ENCODE measurements at regions not wholly inside any gene's neighbourhood (a gene's known extent, or its start where the extent isn't known, plus 50 kb on each side); places are given as distances from the start of the nearest gene placed in this dataset.

DNA sequence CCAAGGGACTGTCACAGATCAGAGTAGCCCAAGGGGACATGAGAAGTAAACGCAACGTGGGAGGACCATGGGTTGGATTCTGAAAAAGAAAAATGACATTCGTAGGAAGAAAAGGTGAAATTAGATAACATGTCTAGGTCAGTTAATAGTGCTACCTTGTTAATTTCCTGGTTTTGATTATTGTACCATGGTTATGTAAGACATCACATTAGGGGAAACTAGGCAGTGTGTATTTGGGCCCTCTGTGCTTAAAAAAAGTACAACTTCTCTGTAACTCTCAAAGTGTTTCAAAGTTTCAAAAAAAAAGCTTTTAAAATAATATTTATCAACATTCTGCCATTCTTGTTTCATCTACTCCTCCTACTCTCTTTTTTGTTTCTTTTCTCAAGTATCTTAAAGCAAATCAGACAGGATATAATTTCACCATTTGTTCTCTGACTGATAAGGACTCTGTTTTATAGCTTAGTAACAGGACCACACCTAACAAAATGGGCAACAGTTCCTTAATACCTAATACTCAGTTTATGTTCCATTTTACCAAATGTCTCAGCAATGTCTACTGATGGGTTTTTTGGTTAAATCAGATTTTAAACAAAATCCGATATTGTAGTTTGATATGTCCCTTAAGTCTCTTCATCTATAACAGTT lies 97.1 kb upstream of the PLCB4 start:
- no peak overlapping the region for H3K4me3 ChIP-seq (replicated peaks; ENCODE audit: insufficient read depth, low read length)
- no peaks in the 10 kb centered on the region for H3K27me3 ChIP-seq (ENCODE audit: insufficient read depth, poor library complexity, severe bottlenecking)
- H3K27ac ChIP-seq (replicated peaks), result no peak overlapping the region
- no peak for TF ChIP-seq GABPA (IDR thresholded peaks at IDR 0.05; ENCODE audit: low read depth)
- no peak for TF ChIP-seq POLR2AphosphoS5 (IDR thresholded peaks at IDR 0.05; ENCODE audit: low read depth)
- DNase-seq (ENCODE audit: low read depth in 1 of 2, low spot score in 1 of 2), result no peak

DNA sequence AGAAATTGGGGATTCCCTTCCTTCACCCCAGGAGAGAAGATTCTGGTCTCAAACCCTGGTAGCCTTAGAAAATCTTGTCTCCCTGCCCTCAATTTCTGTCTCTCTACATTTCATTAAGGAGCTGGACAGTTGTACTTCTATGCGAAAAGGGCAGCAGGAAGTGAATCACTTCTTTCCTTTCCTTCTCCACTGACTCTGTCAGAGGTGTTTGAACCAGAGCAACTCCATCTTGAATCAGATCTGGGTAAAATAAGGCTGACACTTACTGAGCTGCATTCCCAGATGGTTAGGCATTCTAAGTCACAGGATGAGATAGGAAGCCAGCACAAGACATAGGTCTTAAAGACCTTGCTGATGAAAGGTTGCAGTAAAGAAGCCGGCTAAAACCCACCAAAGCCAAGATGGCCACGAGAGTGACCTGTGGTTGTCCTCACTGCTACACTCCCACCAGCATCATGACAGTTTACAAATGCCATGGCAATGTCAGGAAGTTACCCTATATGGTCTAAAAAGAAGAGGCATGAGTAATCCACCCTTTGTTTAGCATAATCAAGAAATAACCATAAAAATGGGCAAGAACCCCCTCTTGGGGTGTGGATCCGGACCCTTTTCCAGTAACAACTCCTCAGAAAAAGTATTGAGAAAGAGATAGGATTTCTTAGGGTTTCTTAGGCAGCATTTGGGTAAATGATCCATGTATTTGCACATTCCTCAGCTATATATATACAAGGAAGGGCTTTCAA lies 95.8 kb upstream of the PLCB4 start:
- H3K4me3 ChIP-seq (replicated peaks; ENCODE audit: insufficient read depth, low read length), result no peak overlapping the region
- DNase-seq (ENCODE audit: low read depth in 1 of 2, low spot score in 1 of 2), result no peak
- TF ChIP-seq, protein P1, sequence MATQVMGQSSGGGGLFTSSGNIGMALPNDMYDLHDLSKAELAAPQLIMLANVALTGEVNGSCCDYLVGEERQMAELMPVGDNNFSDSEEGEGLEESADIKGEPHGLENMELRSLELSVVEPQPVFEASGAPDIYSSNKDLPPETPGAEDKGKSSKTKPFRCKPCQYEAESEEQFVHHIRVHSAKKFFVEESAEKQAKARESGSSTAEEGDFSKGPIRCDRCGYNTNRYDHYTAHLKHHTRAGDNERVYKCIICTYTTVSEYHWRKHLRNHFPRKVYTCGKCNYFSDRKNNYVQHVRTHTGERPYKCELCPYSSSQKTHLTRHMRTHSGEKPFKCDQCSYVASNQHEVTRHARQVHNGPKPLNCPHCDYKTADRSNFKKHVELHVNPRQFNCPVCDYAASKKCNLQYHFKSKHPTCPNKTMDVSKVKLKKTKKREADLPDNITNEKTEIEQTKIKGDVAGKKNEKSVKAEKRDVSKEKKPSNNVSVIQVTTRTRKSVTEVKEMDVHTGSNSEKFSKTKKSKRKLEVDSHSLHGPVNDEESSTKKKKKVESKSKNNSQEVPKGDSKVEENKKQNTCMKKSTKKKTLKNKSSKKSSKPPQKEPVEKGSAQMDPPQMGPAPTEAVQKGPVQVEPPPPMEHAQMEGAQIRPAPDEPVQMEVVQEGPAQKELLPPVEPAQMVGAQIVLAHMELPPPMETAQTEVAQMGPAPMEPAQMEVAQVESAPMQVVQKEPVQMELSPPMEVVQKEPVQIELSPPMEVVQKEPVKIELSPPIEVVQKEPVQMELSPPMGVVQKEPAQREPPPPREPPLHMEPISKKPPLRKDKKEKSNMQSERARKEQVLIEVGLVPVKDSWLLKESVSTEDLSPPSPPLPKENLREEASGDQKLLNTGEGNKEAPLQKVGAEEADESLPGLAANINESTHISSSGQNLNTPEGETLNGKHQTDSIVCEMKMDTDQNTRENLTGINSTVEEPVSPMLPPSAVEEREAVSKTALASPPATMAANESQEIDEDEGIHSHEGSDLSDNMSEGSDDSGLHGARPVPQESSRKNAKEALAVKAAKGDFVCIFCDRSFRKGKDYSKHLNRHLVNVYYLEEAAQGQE (IDR thresholded peaks at IDR 0.05; ENCODE audit: insufficient replicate concordance, low read depth), result no peak
- TF ChIP-seq POLR2AphosphoS5 (IDR thresholded peaks at IDR 0.05; ENCODE audit: low read depth) (no peak), GABPA (IDR thresholded peaks at IDR 0.05; ENCODE audit: low read depth) (no peak), SPI1 (IDR thresholded peaks at IDR 0.05; ENCODE audit: borderline replicate concordance, low read depth) (no peak)
- TF ChIP-seq, protein P2, sequence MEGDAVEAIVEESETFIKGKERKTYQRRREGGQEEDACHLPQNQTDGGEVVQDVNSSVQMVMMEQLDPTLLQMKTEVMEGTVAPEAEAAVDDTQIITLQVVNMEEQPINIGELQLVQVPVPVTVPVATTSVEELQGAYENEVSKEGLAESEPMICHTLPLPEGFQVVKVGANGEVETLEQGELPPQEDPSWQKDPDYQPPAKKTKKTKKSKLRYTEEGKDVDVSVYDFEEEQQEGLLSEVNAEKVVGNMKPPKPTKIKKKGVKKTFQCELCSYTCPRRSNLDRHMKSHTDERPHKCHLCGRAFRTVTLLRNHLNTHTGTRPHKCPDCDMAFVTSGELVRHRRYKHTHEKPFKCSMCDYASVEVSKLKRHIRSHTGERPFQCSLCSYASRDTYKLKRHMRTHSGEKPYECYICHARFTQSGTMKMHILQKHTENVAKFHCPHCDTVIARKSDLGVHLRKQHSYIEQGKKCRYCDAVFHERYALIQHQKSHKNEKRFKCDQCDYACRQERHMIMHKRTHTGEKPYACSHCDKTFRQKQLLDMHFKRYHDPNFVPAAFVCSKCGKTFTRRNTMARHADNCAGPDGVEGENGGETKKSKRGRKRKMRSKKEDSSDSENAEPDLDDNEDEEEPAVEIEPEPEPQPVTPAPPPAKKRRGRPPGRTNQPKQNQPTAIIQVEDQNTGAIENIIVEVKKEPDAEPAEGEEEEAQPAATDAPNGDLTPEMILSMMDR (IDR thresholded peaks at IDR 0.05; ENCODE audit: insufficient read depth, low read length), result no peak
- H3K27ac ChIP-seq (replicated peaks), result no peak overlapping the region
- H3K27me3 ChIP-seq (ENCODE audit: insufficient read depth, poor library complexity, severe bottlenecking), result no peaks in the 10 kb centered on the region

DNA sequence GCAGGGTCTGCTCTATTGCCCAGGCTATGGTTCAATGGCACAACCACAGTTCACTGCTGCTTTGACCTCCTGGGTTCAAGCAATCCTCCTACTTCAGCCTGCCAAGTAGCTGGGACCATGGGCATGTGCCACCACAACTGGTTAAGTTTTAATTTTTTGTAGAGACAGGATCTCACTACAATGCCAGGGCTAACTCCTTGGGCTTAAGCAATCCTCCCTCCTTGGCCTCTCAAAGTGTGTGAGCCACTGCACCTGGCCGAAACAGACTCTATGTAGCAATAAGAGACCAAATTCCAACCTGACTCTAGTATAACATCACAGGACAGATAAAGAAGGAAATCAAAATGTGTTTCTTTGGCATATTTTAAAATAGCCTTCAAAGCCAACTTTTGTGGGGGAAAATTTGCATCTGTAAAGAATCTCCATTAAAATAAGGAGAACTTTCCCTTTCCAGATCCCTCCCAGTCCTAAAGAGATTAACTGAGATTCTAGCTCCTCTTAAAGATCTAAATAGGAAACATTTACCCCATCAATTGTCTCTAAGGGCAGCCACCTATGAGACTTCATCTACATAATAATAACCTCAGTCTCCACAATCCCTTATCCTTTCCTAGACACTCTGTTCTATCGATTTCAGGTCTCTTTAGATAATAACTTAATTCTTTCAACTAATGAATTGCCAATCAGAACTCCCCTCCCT lies 94.7 kb upstream of the PLCB4 start:
- no peak overlapping the region for H3K27ac ChIP-seq (replicated peaks)
- TF ChIP-seq, protein P2 (IDR thresholded peaks at IDR 0.05; ENCODE audit: insufficient read depth, low read length), result no peak
- TF ChIP-seq SPI1 (IDR thresholded peaks at IDR 0.05; ENCODE audit: borderline replicate concordance, low read depth) (no peak), GABPA (IDR thresholded peaks at IDR 0.05; ENCODE audit: low read depth) (no peak), POLR2AphosphoS5 (IDR thresholded peaks at IDR 0.05; ENCODE audit: low read depth) (no peak)
- TF ChIP-seq, protein P1 (IDR thresholded peaks at IDR 0.05; ENCODE audit: insufficient replicate concordance, low read depth), result no peak
- no peak for DNase-seq (ENCODE audit: low read depth in 1 of 2, low spot score in 1 of 2)
- no peak overlapping the region for H3K4me3 ChIP-seq (replicated peaks; ENCODE audit: insufficient read depth, low read length)
- H3K27me3 ChIP-seq (ENCODE audit: insufficient read depth, poor library complexity, severe bottlenecking), result no peaks in the 10 kb centered on the region

DNA sequence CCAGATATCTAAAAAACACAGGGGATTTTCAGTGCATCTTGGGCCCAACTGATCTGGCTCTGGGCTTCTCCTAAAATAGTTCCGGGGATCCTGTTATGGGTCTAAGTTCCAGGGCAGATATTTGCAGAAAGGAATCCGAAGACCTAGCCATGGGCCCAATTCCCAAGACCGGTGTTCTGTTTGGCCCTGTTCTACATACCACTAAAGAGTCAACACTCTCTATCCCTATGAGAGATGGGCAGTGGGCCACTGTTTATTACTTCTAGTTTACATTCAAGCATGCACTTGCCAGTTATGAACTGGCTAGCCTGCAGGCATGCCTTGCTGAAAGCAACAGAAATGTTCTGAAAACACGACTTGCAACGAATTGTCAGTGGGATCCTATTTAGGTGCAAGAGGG lies 87.4 kb upstream of the PLCB4 start:
- Histone ChIP-seq H3K27me3 (ENCODE audit: insufficient read depth, poor library complexity, severe bottlenecking) (no peaks in the 10 kb centered on the region), H3K27ac (replicated peaks) (no peak overlapping the region), H3K4me3 (replicated peaks; ENCODE audit: insufficient read depth, low read length) (no peak overlapping the region)
- DNase-seq (ENCODE audit: low read depth in 1 of 2, low spot score in 1 of 2), result no peak
- TF ChIP-seq SPI1 (IDR thresholded peaks at IDR 0.05; ENCODE audit: borderline replicate concordance, low read depth) (no peak), POLR2AphosphoS5 (IDR thresholded peaks at IDR 0.05; ENCODE audit: low read depth) (no peak), GABPA (IDR thresholded peaks at IDR 0.05; ENCODE audit: low read depth) (no peak)
- TF ChIP-seq, protein P1 (IDR thresholded peaks at IDR 0.05; ENCODE audit: insufficient replicate concordance, low read depth), result no peak

Data from HL-60 (cell line).